ENCODE measurements at regions not wholly inside any gene's neighbourhood (a gene's known extent, or its start where the extent isn't known, plus 50 kb on each side); places are given as distances from the start of the nearest gene placed in this dataset.
"Not testable (repeated sequence)": the region's sequence is repeated elsewhere in the genome, so short reads cannot be mapped to it uniquely, and the experiment has no call there.

- TF ChIP-seq, protein P1, sequence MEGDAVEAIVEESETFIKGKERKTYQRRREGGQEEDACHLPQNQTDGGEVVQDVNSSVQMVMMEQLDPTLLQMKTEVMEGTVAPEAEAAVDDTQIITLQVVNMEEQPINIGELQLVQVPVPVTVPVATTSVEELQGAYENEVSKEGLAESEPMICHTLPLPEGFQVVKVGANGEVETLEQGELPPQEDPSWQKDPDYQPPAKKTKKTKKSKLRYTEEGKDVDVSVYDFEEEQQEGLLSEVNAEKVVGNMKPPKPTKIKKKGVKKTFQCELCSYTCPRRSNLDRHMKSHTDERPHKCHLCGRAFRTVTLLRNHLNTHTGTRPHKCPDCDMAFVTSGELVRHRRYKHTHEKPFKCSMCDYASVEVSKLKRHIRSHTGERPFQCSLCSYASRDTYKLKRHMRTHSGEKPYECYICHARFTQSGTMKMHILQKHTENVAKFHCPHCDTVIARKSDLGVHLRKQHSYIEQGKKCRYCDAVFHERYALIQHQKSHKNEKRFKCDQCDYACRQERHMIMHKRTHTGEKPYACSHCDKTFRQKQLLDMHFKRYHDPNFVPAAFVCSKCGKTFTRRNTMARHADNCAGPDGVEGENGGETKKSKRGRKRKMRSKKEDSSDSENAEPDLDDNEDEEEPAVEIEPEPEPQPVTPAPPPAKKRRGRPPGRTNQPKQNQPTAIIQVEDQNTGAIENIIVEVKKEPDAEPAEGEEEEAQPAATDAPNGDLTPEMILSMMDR (IDR thresholded peaks at IDR 0.05) = not testable (repeated sequence)
- not testable (repeated sequence) for TF ChIP-seq EZH2 (IDR thresholded peaks at IDR 0.05)
Measured at GRCh38 chr6:26951211-26951610, 291.7 kb upstream of the ZNF322 start.

Measured in neural progenitor cell (in vitro differentiated cells).